HG03175 (cell line): ENCODE measurements at regions not wholly inside any gene's neighbourhood (a gene's known extent, or its start where the extent isn't known, plus 50 kb on each side); places are given as distances from the start of the nearest gene placed in this dataset.

ENCODE experiments used
- ATAC-seq: cut with Tn5 transposase; IDR thresholded peaks from one replicate; pipeline ENCODE4 v1.9.1; 2021; ENCODE audit warnings: mild to moderate bottlenecking, moderate library complexity; ENCODE audit not compliant: unreplicated experiment

DNA sequence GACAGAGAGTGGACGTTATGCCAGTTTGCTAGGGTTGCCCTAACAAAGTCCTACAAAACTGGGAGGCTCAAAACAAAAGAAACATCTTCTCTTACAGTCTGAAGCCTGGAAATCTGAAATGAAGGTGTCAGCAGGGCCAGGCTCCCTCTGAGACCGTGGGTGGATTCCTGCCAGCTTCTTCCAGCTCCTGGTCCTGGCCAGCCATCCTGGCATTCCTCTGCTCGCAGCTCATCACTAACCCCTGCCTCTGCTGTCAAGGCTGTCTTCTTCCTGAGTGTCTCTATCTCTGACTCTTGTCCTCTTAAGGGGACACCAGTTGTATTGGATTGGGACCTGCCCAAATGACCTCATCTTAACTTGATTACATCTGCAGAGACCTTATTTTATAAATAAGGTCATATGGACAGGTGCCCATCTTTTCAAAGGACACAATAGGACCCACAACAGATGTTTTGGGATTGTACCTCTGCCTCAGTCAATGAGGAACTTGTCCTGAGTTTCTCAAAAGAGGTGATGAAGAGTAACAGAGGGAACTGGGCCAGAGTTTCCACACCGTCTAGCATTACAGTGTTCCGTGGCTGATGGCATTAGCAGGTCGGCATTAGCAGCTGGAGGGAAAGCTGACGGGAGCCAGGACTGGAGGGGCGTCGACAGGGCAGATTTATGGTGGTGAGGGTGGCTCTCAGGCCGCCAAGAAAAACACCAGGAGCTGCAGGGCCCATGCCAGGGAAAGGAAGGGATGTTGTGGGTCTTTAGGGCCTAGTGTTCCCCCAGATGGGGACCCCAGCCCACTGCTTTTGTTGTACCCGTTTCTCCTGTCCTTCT, 157.3 kb downstream of the TBXT start:
- no peak for ATAC-seq

DNA sequence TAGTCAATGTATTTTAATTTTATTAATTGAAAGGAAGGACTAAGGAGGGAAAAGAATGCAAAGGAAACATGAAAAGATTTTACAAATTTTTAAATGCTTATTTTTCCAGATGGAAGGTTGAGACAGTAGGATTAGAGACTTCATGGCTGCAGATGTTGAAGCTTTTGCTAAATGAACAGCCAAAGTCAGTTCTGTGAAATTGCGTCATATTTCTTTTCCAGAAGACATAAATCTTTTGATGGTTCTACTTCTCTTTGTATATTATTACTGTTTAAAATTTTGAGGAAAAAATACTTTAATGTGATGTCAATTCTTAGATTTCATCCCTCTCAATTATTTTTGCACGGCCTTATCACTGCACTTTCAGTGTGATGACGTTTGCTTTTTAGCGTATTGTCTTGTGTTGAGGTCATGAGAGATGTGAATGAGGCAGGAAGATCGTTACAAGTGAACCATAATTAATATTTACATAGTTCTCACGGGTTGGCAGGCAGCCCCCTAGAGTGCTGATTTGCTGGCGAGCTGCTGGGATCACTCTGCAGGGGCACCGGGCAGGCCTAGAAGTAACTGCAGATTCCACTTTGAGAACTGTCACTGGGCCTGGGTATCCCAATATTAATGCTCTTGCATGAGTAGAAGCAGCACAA, 158.1 kb downstream of the TBXT start:
- ATAC-seq, result no peak

DNA sequence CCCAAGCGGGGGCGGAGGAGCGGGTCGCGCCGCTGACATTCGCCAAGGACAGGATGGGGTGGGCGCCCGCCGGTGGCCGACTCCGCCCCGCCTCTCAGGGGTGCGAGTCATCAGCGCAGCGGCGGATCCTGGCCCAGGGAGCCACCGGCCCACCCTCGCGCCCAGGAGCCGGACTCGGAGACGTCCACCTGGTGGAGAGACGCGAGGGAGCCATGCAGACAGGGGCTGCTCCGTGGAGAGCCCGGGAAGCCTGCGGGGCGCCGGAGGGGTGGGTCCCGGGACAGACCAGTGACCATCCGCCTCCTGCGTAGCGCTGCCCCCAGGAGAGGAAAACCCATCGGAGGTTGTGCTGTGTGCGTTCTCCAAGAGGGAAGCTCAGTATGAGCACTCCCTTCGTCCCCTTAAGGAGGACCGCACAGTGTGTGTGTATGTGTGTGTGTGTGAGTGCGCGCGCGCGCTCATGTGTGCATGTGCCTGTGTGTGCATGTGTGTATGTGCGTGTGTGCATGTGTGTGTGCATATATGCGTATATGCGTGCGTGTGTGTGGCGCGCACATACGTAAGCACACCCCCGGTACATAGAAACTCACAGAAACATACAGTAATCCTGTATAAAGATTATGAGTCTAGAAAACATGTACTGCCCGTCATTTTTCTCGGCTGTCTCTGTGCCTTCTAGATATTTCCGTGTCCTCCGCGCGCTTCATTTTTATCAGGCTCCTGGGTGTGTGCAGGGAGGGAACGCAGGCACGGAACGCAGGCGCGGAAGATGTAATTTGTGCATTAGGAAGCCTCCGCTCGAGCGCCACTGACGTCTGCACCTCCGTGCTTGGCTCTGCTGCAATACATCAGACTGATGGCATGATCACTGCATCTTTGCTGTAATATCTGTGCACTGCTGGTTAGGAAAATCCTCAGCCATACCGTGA, 158.9 kb downstream of the TBXT start:
- ATAC-seq, result no peak

DNA sequence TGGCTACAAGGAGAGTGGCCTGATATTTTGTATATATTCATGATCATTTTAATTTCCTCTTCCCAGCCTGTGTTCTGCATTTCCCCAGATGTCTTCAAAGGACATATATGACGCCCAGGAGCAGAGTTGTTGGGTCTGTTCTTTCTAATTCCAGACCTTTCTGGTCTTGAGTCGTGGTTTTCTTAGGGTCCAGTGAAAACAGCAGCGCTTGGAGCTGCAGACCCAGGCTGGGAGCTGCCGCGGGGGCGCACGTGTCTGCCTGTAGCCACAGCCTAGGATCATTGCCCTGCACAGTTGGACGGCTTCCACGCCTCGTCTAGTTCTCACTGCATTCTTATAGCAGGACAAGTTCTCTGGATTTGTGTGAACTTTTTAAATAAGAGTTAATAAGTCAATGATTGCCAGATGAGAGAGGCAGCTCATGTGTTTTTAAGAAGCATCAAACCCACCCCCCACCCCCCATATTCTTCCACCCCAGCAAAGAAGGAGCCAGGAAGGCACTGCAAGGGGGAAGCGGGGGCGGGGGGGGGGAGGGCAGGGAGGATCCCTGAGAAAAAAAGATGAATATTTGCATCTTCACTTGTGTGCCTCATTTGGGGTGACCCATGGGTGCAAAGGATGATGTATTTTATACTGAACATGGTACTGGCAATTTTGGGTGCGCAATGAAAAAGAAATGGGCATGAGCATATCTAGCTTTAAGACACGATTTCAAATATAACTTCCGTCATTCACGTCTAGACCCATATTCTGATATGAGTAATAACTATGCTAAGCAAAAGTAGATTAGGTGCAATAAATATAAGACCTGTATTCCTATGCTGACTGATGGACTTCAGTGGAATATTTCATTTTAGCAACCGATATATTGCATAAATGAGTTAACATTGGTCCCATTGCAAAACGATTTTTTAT, 160.0 kb downstream of the TBXT start:
- ATAC-seq, result no peak

DNA sequence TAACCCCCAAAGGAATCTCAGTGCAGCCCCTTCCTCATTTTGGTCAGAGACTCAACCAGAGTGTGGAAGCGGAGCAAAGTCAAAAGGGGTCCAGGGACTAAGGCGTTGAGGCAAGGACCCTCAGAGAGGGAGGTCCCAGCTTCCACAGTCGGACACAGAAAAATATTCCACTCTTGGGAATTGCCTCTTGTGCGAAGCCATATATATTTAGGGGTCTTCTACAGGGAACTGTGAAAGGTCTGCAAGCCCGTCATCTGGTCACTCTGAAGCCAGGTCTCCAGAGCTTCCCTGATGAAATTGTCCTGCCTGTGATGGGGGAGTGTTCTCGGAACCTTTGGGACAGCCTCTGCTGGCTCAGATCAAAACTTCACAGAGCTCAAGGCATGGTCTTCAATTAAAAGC, 160.8 kb downstream of the TBXT start:
- ATAC-seq, result no peak

DNA sequence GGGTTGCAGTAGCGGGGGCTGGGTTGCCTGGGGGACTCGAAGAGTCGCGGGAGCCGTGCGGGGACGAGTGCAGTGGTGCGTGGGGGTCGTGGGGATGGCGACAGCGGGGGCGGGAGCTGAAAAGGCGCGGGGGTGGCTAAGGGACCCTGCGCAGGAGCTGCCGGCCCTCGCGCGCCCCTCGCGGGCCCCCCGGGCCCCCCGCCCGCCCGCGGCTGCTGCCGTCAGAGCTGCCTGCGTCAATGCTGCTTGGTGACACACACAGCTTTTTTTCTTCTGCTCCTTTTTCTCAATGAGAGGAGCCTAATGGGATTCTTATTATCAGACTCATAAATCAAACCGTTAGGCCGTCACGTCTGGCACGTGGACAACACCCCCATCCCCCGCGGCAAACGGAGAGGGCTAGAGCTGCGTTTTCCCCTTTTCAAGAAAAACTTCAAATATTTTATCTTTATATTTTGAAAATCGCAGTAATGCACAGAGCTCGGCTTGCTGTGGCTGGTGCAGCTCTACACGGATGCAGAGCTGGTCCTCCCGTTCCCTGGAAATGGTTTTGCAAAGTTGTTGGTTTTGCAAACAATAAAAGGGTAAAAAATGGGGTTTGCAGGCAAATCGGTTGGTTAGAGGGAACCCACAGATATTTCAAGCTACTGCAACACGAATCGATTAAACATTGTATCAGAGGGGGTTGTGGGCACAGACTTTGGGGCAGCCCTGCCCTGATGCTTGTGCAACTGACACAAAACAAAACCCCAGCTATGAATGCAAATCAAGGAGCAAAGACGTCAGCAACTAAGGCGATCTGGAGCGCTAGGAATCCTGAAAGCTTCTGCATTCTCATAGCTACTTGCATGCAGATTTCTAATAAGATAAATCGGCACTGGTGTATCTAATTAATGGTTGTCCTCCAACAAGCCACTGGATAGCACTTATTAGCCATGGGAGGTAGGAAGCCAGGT, 161.4 kb downstream of the TBXT start:
- no peak for ATAC-seq

DNA sequence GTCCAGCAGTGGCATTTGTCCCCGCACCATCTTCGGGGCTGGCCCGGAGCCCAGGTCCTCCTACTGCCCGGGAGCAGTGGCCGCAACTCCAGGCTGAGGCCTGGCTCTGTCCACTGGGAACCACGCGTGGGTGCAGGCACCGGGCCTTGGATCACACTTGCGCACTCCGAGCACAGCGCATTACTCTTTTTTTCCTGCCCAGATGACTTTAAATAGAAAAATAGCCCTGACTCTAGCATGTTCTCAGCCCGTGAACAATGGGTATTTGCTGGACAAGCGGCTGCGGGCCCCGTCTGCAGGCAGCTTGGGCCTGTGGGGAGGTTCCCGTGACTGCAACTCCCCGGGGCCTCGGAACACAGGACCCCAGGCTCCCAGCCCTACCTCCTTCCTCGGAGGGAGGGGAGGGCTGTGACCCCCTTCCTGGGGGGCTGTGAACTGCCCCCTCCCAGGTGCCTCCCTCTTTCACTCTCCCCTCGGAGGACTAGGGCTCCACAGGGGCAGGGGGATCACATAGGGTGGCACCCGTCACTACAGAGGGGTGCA, 162.2 kb downstream of the TBXT start:
- no peak for ATAC-seq

DNA sequence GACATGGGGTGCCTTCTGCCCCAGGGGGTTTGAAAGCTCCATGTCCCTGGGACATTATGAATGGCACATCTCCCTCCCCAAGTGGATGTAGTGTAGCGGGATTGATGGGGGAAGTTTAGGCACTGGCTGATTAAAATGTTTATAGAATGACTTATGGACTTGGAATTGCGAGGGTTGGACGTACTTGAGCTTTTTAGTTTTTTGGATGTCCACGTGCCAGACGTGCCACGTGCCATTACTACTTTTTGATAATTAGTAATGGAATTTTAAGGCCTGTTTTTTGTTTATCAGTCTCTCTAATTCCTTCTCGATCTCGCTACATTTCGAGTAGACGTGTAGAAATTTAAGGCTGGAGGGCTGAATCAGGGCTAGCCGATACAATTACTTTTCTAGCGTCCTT, 162.8 kb downstream of the TBXT start:
- no peak for ATAC-seq

DNA sequence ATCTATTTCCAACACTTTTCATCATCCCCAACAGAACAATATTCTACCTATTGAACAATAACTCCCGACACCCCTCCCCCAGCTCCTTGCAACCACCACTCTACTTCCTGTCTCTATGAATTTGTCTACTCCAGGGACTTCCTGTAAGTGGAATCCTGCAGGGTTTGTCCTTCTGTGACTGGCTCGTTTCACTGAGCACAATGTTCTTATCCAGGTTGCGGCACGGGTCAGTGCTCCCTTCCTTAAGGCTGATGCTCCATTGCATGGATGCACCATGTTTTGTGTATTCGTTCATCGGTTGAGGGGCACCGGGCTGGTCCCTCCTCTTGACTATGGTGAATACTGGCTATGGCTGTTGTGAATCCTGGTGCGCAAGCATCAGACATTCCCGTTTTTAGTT, 163.2 kb downstream of the TBXT start:
- ATAC-seq, result no peak

DNA sequence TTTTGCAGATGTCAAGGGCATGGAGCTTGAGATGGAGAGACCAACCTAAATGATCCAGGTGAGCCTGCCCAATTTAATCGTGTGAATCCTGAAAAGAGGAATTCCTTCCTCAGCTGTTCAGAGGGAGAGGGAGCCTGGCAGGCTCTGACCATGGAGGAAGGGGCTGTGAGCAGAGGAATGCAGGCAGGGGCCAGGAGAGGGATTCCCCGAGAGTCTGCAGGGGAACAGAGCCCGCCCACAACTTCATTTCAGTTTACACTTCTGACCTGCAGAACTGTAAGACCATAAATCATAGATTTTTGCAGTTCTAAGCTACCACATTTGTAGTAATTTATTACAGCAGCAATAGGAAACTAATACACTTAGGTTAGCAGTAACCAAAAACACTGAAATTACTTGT, 164.1 kb downstream of the TBXT start:
- no peak for ATAC-seq

DNA sequence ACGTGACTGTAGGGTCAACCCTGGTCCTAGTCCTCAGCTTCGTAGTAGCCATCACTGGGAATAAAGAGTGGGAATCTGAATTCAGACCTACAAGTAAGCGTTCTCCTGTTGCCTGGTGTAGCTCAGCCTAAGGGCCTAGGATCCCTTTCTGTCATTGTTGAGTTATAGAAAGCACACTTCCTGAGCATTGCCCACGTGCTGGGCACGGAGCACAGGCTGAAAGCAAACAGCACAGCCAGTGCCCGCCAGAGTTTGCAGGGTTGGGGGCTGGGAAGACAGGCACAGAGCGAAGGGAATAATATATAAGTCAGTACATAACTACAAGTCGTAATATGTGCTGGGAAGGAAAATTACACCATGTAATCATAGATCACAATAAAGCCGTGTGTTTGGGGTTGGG, 166.3 kb downstream of the TBXT start:
- ATAC-seq, result no peak

DNA sequence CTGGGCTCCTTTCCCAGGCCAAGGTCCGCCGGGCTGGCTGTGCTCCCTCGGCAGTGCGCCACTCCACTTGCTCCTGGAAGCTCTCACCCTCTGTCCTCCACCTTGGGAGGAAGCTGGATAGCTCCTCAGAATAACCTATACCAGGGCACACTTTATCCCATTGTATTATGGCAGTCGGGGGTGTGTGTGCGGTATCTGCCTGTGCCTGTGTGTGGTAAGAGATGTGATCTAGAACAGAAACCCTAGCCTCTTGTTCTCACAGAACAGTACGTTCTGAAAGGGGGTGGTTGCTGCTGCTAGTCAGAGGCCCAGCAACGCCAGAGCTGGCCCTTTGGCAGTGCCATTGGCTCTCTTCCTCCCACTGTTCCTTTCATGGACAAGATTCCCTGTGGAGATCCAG, 168.4 kb downstream of the TBXT start:
- no peak for ATAC-seq

DNA sequence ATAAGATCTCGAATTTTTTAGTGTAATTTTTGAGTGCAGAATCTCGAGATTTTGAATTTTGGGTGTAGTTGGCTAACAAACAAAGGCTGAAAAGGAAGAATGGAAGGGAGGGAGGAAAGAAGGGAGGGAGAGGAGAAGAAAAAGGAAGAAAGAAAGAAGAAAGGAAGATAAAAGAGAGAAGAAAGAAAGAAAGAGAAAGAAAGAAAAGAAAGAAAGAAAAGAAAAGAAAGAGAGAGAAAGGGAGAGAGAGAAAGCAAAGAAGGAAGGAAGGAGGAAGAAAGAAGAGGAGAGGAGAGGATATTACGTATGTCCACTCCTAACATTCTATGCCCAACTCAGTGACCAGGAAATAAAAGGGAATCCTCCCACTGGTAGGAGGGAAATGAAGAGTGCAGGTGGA, 169.6 kb downstream of the TBXT start:
- no peak for ATAC-seq

DNA sequence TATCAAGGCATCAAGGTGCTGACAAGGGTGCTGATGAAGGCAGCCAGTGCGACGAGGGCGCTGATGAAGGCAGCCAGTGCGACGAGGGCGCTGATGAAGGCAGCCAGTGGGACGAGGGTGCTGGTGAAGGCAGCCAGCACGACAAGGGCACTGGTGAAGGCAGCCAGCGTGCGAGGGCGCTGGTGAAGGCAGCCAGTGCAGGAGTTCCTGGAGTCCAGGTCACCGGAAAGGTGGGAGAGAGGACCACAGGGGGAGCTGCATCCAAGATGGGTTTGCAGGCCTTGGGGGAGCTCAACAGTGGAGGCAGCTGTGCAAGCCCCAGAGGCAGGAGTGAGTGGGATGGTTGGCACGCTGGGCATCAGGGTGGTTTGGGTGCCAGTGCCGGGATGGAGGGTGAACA, 176.3 kb downstream of the TBXT start:
- ATAC-seq, result no peak

DNA sequence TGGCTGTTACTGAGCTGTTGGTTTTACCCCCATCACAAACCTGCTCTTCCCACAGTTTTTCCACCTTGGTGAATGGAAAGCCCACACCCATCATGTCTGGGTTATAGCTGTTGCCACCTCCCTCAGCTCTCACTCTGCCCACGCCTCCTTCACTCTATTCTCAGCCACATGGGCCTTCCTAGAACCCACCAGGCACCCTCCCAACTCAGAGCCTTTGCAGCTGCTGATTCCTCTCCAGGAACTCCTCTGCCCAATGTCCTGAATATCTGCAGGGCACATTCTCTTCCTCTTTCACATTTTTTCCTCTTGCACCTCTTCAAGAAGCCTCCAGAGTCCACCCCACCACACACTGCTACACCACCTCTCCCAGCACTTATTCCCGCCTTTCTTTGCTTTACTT, 177.4 kb downstream of the TBXT start:
- no peak for ATAC-seq

DNA sequence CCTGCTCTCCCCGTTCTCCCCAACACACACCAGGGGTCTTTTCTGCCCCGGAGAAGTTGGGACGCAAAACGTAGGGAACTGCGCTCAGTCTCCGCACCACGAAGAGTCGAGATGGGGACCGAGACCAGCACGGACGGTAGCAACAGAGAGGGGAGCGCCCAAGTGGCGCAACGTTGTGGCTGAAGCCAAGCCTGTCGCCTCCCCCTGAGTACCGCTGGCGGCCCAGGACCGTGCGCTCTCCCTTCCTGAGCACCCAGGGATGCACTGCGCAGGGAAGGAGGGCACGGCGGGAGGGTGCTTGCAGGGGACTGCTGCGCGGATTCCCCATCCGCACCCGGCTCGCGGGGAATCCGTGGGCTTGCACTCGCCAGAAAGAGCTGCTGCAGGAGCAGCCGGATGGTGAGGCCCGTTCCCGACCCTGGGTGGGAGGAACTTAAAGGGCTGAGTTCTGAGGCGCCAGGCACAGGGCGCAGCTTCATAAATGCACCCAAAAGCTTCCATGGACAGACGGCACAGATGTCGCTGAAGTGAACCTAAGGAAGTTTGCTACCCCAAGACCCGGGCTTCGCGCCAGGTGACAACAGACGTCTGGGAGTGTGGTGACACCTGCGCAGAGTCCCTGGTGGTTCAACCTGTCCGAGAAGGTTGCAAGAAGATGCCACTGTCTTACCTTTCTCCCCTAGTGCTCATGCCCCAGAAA, 178.7 kb downstream of the TBXT start:
- no peak for ATAC-seq

DNA sequence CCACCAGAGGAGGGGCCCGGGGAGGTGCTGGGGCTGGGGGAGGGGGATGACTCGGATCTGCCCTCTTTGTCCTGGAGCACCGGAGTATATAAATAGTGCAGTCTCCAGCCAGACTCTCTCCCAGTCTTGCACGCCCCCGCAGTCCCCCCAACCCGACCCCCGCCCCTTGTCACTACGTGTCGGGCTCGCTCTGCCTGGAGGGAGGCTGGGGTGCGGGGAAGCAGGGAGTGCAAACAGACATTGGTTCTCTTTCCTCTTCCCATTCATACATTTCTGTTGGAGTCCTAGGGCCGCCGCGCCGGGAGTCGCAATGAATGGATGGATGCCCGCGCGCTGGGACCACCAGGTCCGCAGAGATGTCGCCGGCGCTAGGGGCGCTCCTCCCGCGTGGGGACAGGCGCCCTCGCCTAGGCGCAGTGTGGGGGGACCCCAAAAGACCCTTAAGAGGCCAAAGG, 179.3 kb downstream of the TBXT start:
- ATAC-seq, result no peak

DNA sequence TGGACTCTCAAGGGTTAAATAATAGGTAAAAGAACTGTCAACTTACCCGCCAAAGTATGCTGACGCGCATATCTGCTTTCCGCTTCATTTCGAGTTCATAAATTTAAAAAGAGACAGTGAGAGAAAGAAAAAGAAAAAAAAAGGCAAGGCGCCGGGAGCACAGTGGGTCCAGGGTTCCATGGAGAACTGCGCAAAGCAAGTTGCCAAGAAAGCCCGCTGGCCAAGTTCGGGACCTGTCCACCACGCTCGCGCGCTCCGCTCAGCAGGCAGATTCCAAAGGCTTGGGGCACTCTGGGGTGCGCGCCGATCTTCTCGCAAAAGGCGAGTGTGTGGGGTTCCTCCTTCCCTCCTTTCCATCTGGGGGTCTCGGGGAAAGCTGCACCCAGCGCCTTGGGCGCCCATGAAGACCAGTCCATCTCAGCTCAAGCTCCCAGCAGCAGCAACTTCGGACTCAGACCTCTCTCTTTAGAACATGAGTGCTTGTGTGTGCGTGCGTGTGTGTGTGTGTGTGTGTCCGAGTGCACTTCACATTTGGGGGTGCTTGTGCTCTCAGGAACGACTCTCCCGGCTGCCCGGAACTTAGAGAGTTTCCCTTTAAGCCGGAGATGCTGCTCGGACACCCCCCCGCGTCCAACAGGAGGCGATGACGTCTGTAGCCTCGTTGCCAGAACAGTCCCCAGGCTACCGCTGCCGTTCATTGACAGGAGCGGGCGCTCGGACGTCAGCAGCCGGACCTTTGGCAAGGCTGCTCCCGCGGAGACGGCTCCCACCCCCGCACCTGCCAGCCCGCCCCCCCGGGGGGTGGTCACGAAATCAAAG, 180.0 kb downstream of the TBXT start:
- no peak for ATAC-seq
